Epithelial cell of proximal tubule (primary cell): ENCODE measurements at regions not wholly inside any gene's neighbourhood (a gene's known extent, or its start where the extent isn't known, plus 50 kb on each side); places are given as distances from the start of the nearest gene placed in this dataset.

Experiments used
- DNase-seq: peaks from one replicate; pipeline ENCODE4 v3.0.0-alpha.2; 2011; ENCODE audit warnings: low read depth
- H3K4me3 ChIP-seq: 2 replicates; pipeline ENCODE4 v1.5.1; 2011; ENCODE audit warnings: low read depth, mild to moderate bottlenecking, low read length
- CTCF ChIP-seq: conservative IDR thresholded peaks from 2 replicates; pipeline ENCODE4 v1.5.1; 2012; ENCODE audit warnings: low read depth, mild to moderate bottlenecking, low read length

GRCh38 chr1:213750231-213751063 lies 237.3 kb upstream of the PROX1 start:
- DNase-seq, result no peak
- no peak for TF ChIP-seq CTCF
- no peak overlapping the region for H3K4me3 ChIP-seq

GRCh38 chr1:213751064-213751397 lies 236.7 kb upstream of the PROX1 start:
- TF ChIP-seq CTCF, result no peak
- no peak overlapping the region for H3K4me3 ChIP-seq
- no peak for DNase-seq

GRCh38 chr1:213759359-213760181 lies 228.2 kb upstream of the PROX1 start:
- no peak for TF ChIP-seq CTCF
- no peak overlapping the region for H3K4me3 ChIP-seq
- no peak for DNase-seq

- DNase-seq, result no peak
- no peak for TF ChIP-seq CTCF
- no peak overlapping the region for H3K4me3 ChIP-seq
Observed at GRCh38 chr1:213761845-213762407, 225.8 kb upstream of the PROX1 start.

- H3K4me3 ChIP-seq, result no peak overlapping the region
- DNase-seq, result no peak
- TF ChIP-seq CTCF, result no peak
Observed at GRCh38 chr1:213767683-213768082, 220.1 kb upstream of the PROX1 start.

GRCh38 chr1:213772128-213773063 lies 215.4 kb upstream of the PROX1 start:
- H3K4me3 ChIP-seq, result no peak overlapping the region
- DNase-seq, result no peak
- no peak for TF ChIP-seq CTCF
